HL-60 (cell line): ENCODE measurements at regions not wholly inside any gene's neighbourhood (a gene's known extent, or its start where the extent isn't known, plus 50 kb on each side); places are given as distances from the start of the nearest gene placed in this dataset.

ENCODE experiments used
- GABPA ChIP-seq: IDR thresholded peaks from 2 replicates; pipeline ENCODE4 v1.6.1; 2012; ENCODE audit warnings: low read depth
- POLR2AphosphoS5 ChIP-seq: IDR thresholded peaks from 2 replicates; pipeline ENCODE4 v1.6.1; 2012; ENCODE audit warnings: low read depth
- TF ChIP-seq, protein P1 (sequence below): IDR thresholded peaks from one replicate; pipeline ENCODE4 v1.5.1; 2011; ENCODE audit warnings: low read length, control low read depth, inconsistent platforms; ENCODE audit not compliant: insufficient read depth

DNA sequence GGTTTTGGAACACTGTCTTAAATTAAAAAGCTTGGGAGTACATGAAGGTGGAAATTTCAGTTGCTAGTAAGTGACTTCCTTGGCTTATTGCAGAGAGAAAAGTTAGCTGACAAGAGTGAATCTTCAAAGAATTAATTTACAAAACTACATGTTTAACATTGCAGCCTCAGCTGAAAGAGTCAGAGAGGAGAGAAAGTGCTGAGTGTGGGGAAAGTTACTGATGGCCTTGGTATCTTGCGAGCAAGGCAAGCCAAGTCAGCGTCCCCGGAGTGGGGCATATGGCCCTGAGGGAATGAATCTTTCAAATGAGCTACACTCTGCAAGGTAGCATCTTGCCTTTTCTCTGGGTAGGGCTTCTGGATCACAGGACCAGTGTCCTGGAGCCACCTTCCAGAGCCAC, 131.3 kb downstream of the LPIN1 start:
- no peak for TF ChIP-seq POLR2AphosphoS5
- TF ChIP-seq, protein P1, sequence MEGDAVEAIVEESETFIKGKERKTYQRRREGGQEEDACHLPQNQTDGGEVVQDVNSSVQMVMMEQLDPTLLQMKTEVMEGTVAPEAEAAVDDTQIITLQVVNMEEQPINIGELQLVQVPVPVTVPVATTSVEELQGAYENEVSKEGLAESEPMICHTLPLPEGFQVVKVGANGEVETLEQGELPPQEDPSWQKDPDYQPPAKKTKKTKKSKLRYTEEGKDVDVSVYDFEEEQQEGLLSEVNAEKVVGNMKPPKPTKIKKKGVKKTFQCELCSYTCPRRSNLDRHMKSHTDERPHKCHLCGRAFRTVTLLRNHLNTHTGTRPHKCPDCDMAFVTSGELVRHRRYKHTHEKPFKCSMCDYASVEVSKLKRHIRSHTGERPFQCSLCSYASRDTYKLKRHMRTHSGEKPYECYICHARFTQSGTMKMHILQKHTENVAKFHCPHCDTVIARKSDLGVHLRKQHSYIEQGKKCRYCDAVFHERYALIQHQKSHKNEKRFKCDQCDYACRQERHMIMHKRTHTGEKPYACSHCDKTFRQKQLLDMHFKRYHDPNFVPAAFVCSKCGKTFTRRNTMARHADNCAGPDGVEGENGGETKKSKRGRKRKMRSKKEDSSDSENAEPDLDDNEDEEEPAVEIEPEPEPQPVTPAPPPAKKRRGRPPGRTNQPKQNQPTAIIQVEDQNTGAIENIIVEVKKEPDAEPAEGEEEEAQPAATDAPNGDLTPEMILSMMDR: no peak
- no peak for TF ChIP-seq GABPA
